HCT116 (cell line): ENCODE measurements at regions not wholly inside any gene's neighbourhood (a gene's known extent, or its start where the extent isn't known, plus 50 kb on each side); places are given as distances from the start of the nearest gene placed in this dataset.

ENCODE experiments used
- ATAC-seq: fragments of 200-7000 bp; cut with Tn5 transposase; 2 replicates; pipeline ENCODE4 v1.9.1; 2020; ENCODE audit warnings: mild to moderate bottlenecking, moderate library complexity
- BruUV-seq: library from RNA; stranded (reverse); fragments of 400-500 nt; replicated peaks from 2 replicates; lab custom pipeline; 2021; lab: Mats Ljungman, UMichigan
- CTCF ChIA-PET: fragments of 300-600 bp; sonication (Branson Sonifier 250); formaldehyde crosslinking; loops from one replicate; lab custom pipeline; 2021; ENCODE audit warnings: antibody characterized with exemption; lab: Charles Lee
- POLR2A ChIA-PET: fragments of 300-600, 350-600 bp; sonication (Branson Sonifier 250); formaldehyde crosslinking; loops from one replicate; lab custom pipeline; 2021; ENCODE audit warnings: antibody characterized with exemption; lab: Charles Lee
- RAD21 ChIA-PET, 2 experiments: fragments of 300-600 bp; sonication (Branson Sonifier 250); formaldehyde crosslinking; loops; one replicate each; lab custom pipeline; 2023; ENCODE audit warnings: low total read pairs in 2 of 2; ENCODE audit not compliant: uncharacterized antibody in 2 of 2, unreplicated experiment in 2 of 2, low non-redundant PET in 1 of 2; lab: Charles Lee
- DNase-seq: peaks from one replicate; pipeline ENCODE4 v3.0.0-alpha.2; 2010; ENCODE audit warnings: low read depth, low spot score
- H2AFZ ChIP-seq: fragments of 200-600 bp; shearing (Covaris generic), sonication (generic); 2 replicates; pipeline ENCODE4 v1.6.1; 2017; ENCODE audit warnings: low read depth, mixed run types, mixed read lengths, antibody characterized with exemption, low read length; ENCODE audit not compliant: poor library complexity, severe bottlenecking
- H3K27ac ChIP-seq: 2 replicates; pipeline ENCODE4 v1.5.1; 2012; ENCODE audit warnings: low read depth, low read length
- H3K27me3 ChIP-seq: fragments of 200-600 bp; sonication (generic); 2 replicates; pipeline ENCODE4 v1.6.1; 2016; ENCODE audit warnings: mixed run types, low read length, mixed read lengths; ENCODE audit not compliant: insufficient read depth
- H3K36me3 ChIP-seq, 2 experiments: fragments of 200-500 bp in 1 of 2; fragments of 200-600 bp in 1 of 2; sonication (Bioruptor generic) in 1 of 2; sonication (generic) in 1 of 2; 2 replicates each; pipeline versions ENCODE4 v1.5.1 to v1.6.1; 2014 to 2016; ENCODE audit warnings: low read length in 2 of 2, inconsistent platforms in 1 of 2, mixed read lengths in 1 of 2, mixed run types in 1 of 2; ENCODE audit not compliant: insufficient read depth in 2 of 2, control insufficient read depth in 1 of 2
- H3K4me1 ChIP-seq, 2 experiments: fragments of 200-600 bp in 1 of 2; sonication (generic) in 1 of 2; 2 replicates each; pipeline versions ENCODE4 v1.5.1 to v1.6.1; 2012 to 2017; ENCODE audit warnings: low read length in 2 of 2, inconsistent platforms in 1 of 2, mild to moderate bottlenecking in 1 of 2, mixed read lengths in 1 of 2, mixed run types in 1 of 2, moderate library complexity in 1 of 2; ENCODE audit not compliant: insufficient read depth in 2 of 2, control insufficient read depth in 1 of 2
- H3K4me2 ChIP-seq: fragments of 200-600 bp; sonication (generic); 2 replicates; pipeline ENCODE4 v1.6.1; 2017; ENCODE audit warnings: mixed run types, low read length, mixed read lengths
- H3K4me3 ChIP-seq, 2 experiments: fragments of 200-600 bp in 1 of 2; sonication (generic) in 1 of 2; replicated peaks in 1 of 2; 2 replicates each; pipeline ENCODE4 v1.5.1; 2011 to 2016; ENCODE audit warnings: low read length in 2 of 2, control low read depth in 1 of 2, low read depth in 1 of 2, mild to moderate bottlenecking in 1 of 2, mixed read lengths in 1 of 2, mixed run types in 1 of 2
- H3K79me2 ChIP-seq: fragments of 200-600 bp; sonication (generic); 2 replicates; pipeline ENCODE4 v1.6.1; 2017; ENCODE audit warnings: mild to moderate bottlenecking, mixed run types, low read length, moderate library complexity, mixed read lengths; ENCODE audit not compliant: insufficient read depth
- H3K9ac ChIP-seq: fragments of 200-600 bp; sonication (generic); 2 replicates; pipeline ENCODE4 v1.6.1; 2016; ENCODE audit warnings: low read length, mixed read lengths
- H3K9me2 ChIP-seq: fragments of 200-600 bp; sonication (generic), shearing (Covaris generic); 2 replicates; pipeline ENCODE4 v1.6.1; 2017; ENCODE audit warnings: mixed run types, mild to moderate bottlenecking, moderate library complexity; ENCODE audit not compliant: insufficient read depth
- H3K9me3 ChIP-seq, 2 experiments: fragments of 200-500 bp in 1 of 2; fragments of 200-600 bp in 1 of 2; sonication (Bioruptor generic) in 1 of 2; sonication (generic) in 1 of 2; 2 replicates each; pipeline ENCODE4 v1.6.1; 2014 to 2017; ENCODE audit warnings: low read length in 2 of 2, mixed read lengths in 2 of 2, inconsistent platforms in 1 of 2, low read depth in 1 of 2, mild to moderate bottlenecking in 1 of 2, mixed run types in 1 of 2, moderate library complexity in 1 of 2; ENCODE audit not compliant: control insufficient read depth in 1 of 2, insufficient read depth in 1 of 2
- H4K20me1 ChIP-seq: fragments of 200-600 bp; sonication (generic), shearing (Covaris generic); 2 replicates; pipeline ENCODE4 v1.6.1; 2017; ENCODE audit warnings: mixed run types, mild to moderate bottlenecking, moderate library complexity; ENCODE audit not compliant: insufficient read depth
- CBX3 ChIP-seq: IDR thresholded peaks from 2 replicates; pipeline ENCODE4 v1.6.1; 2012; ENCODE audit warnings: low read depth
- ELF1 ChIP-seq: IDR thresholded peaks from 2 replicates; pipeline ENCODE4 v1.6.1; 2012; ENCODE audit warnings: low read depth, borderline replicate concordance
- EZH2phosphoT487 ChIP-seq: fragments of 200-600 bp; IDR thresholded peaks from 2 replicates; pipeline ENCODE4 v1.6.1; 2018; ENCODE audit warnings: antibody characterized with exemption, borderline replicate concordance
- FOSL1 ChIP-seq: IDR thresholded peaks from 2 replicates; pipeline ENCODE4 v1.6.1; 2012; ENCODE audit warnings: low read depth
- POLR2A ChIP-seq: IDR thresholded peaks from 2 replicates; pipeline ENCODE4 v1.7.0; 2011; ENCODE audit warnings: borderline replicate concordance; ENCODE audit not compliant: insufficient read depth, insufficient read length; ENCODE audit errors: extremely low read depth
- POLR2AphosphoS5 ChIP-seq: IDR thresholded peaks from 2 replicates; pipeline ENCODE4 v1.6.1; 2011; ENCODE audit warnings: mild to moderate bottlenecking, low read depth, low read length, moderate library complexity
- REST ChIP-seq: IDR thresholded peaks from 2 replicates; pipeline ENCODE4 v1.6.1; 2012; ENCODE audit warnings: low read depth
- SP1 ChIP-seq: IDR thresholded peaks from 2 replicates; pipeline ENCODE4 v1.6.1; 2012; ENCODE audit warnings: low read depth
- TCF7L2 ChIP-seq: IDR thresholded peaks from 2 replicates; pipeline ENCODE4 v1.7.0; 2011; ENCODE audit warnings: borderline replicate concordance, inconsistent platforms; ENCODE audit not compliant: insufficient read depth, insufficient read length; ENCODE audit errors: extremely low read depth
- intact Hi-C: fragments of 100-400 bp; cut with micrococcal nuclease; formaldehyde crosslinking; loops from 2 replicates; pipeline ENCODE4 v1.10.0; 2022
- TF ChIP-seq, protein P1 (sequence below): IDR thresholded peaks from 2 replicates; pipeline ENCODE4 v1.6.1; 2012
- TF ChIP-seq, protein P2 (sequence below): IDR thresholded peaks from 2 replicates; pipeline ENCODE4 v1.6.1; 2011; ENCODE audit warnings: mild to moderate bottlenecking, low read length, moderate library complexity; ENCODE audit not compliant: insufficient replicate concordance; ENCODE audit errors: extremely low read depth
- TF ChIP-seq, protein P3 (sequence below): IDR thresholded peaks from 2 replicates; pipeline ENCODE4 v1.6.1; 2012

DNA sequence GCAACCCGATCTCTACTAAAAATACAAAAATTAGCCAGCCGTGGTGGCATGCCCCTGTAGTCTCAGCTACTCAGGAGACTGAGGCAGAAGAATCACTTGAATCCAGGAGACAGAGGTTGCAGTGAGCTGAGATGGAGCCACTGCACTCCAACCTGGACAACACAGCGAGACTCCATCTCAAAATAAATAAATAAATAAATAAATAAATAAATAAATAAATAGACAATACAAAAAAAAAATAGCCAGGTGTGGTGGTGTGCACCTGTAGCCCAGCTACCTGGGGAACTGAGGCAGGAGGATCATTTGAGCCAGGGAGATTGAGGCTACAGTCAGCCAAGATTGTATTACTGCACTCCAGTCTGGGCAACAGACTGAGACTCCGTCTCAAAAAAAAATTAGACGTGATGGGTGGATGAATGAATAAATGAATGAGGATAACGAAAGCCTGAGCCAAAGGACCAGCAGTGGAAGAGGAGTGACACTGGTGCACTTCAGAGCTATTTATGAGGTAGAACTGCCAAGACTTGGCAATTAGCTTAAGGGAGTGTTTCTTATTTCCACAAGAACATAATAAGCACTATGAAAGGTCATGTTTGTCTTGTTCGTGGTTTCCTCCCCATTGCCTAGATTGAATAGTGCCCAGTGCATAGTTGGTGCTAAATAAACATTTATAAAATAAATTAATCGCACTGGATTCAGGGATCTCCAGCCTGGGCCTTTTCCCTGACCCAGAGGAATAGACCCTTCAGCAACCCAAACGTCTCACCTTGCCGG lies 232.2 kb downstream of the IDS start:
- ATAC-seq, result no peak
- BruUV-seq, result no TSS peak
- no peak for DNase-seq
- CTCF ChIA-PET, result no interaction called here
- Histone ChIP-seq H3K79me2 (no peaks in the 10 kb centered on the region), H4K20me1 (no peaks in the 10 kb centered on the region), H3K36me3 (no peaks in the 10 kb centered on the region), H3K27me3 (no peaks in the 10 kb centered on the region), H3K4me2 (no peak overlapping the region), H3K27ac (no peak overlapping the region), H3K4me1 (no peaks in the 10 kb centered on the region), H2AFZ (no peak overlapping the region), H3K9me3 (no peaks in the 10 kb centered on the region), H3K9me2 (no peaks in the 10 kb centered on the region), H3K9ac (no peak overlapping the region), H3K4me3 (no peak overlapping the region)
- intact Hi-C loops, result no loop called here
- TF ChIP-seq, protein P1, sequence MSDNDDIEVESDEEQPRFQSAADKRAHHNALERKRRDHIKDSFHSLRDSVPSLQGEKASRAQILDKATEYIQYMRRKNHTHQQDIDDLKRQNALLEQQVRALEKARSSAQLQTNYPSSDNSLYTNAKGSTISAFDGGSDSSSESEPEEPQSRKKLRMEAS, result no peak
- TF ChIP-seq POLR2AphosphoS5 (no peak), POLR2A (no peak), TCF7L2 (no peak), FOSL1 (no peak), EZH2phosphoT487 (no peak), SP1 (no peak), REST (no peak), CBX3 (no peak), ELF1 (no peak)
- TF ChIP-seq, protein P2, sequence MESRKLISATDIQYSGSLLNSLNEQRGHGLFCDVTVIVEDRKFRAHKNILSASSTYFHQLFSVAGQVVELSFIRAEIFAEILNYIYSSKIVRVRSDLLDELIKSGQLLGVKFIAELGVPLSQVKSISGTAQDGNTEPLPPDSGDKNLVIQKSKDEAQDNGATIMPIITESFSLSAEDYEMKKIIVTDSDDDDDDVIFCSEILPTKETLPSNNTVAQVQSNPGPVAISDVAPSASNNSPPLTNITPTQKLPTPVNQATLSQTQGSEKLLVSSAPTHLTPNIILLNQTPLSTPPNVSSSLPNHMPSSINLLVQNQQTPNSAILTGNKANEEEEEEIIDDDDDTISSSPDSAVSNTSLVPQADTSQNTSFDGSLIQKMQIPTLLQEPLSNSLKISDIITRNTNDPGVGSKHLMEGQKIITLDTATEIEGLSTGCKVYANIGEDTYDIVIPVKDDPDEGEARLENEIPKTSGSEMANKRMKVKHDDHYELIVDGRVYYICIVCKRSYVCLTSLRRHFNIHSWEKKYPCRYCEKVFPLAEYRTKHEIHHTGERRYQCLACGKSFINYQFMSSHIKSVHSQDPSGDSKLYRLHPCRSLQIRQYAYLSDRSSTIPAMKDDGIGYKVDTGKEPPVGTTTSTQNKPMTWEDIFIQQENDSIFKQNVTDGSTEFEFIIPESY, result no peak
- TF ChIP-seq, protein P3, sequence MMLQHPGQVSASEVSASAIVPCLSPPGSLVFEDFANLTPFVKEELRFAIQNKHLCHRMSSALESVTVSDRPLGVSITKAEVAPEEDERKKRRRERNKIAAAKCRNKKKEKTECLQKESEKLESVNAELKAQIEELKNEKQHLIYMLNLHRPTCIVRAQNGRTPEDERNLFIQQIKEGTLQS, result no peak
- POLR2A ChIA-PET, result no interaction called here
- RAD21 ChIA-PET, result no interaction called here
